Hepatocyte (in vitro differentiated cells): ENCODE measurements at regions not wholly inside any gene's neighbourhood (a gene's known extent, or its start where the extent isn't known, plus 50 kb on each side); places are given as distances from the start of the nearest gene placed in this dataset.

ENCODE experiments used
- DNase-seq: peaks from one replicate; pipeline ENCODE4 v3.0.0-alpha.2; 2016; ENCODE audit warnings: low spot score
- H2AFZ ChIP-seq: fragments of 200-600 bp; sonication (generic); 2 replicates; pipeline ENCODE4 v1.6.0; 2016; ENCODE audit warnings: antibody characterized with exemption, mild to moderate bottlenecking
- H3K27ac ChIP-seq: fragments of 200-600 bp; sonication (generic); 2 replicates; pipeline ENCODE4 v1.5.1; 2016; ENCODE audit warnings: mild to moderate bottlenecking
- H3K27me3 ChIP-seq: fragments of 200-600 bp; sonication (generic); 2 replicates; pipeline ENCODE4 v1.6.1; 2016
- H3K36me3 ChIP-seq: fragments of 200-600 bp; sonication (generic); replicated peaks from 2 replicates; pipeline ENCODE4 v1.5.1; 2016; ENCODE audit warnings: low read depth; ENCODE audit not compliant: insufficient read depth
- H3K4me1 ChIP-seq: fragments of 200-600 bp; sonication (generic); 2 replicates; pipeline ENCODE4 v1.5.1; 2016; ENCODE audit warnings: mild to moderate bottlenecking, moderate library complexity; ENCODE audit not compliant: insufficient read depth
- H3K4me2 ChIP-seq: fragments of 200-600 bp; sonication (generic); 2 replicates; pipeline ENCODE4 v1.6.0; 2016
- H3K4me3 ChIP-seq: fragments of 200-600 bp; sonication (generic); 2 replicates; pipeline ENCODE4 v1.5.1; 2016; ENCODE audit warnings: mild to moderate bottlenecking
- H3K79me2 ChIP-seq: fragments of 200-600 bp; sonication (generic); 2 replicates; pipeline ENCODE4 v1.6.0; 2017; ENCODE audit warnings: mild to moderate bottlenecking
- H3K9me2 ChIP-seq: fragments of 200-600 bp; sonication (generic); replicated peaks from 2 replicates; pipeline ENCODE4 v1.6.0; 2017; ENCODE audit warnings: mild to moderate bottlenecking; ENCODE audit not compliant: insufficient read depth
- H3K9me3 ChIP-seq: fragments of 200-600 bp; sonication (generic); 2 replicates; pipeline ENCODE4 v1.5.1; 2016; ENCODE audit warnings: low read depth, mild to moderate bottlenecking
- H4K20me1 ChIP-seq: fragments of 200-600 bp; sonication (generic); 2 replicates; pipeline ENCODE4 v1.6.0; 2016; ENCODE audit warnings: mild to moderate bottlenecking; ENCODE audit not compliant: insufficient read depth, poor library complexity, severe bottlenecking
- EZH2 ChIP-seq: fragments of 200-600 bp; sonication (generic); IDR thresholded peaks from 2 replicates; pipeline ENCODE4 v1.6.1; 2016; ENCODE audit warnings: antibody characterized with exemption, mild to moderate bottlenecking, borderline replicate concordance
- EZH2phosphoT487 ChIP-seq: fragments of 200-600 bp; sonication (generic); IDR thresholded peaks from one replicate; pipeline ENCODE4 v1.6.1; 2018; ENCODE audit warnings: antibody characterized with exemption, mild to moderate bottlenecking, low read depth, moderate library complexity; ENCODE audit not compliant: unreplicated experiment, severe bottlenecking
- WGBS: methylation state at CpG from one replicate; pipeline ENCODE4 v1.1.6; 2016; ENCODE audit warnings: low lambda C conversion rate; ENCODE audit errors: missing lambda C conversion rate; 5-methylcytosine and 5-hydroxymethylcytosine counted together
- TF ChIP-seq, protein P1 (sequence below): fragments of 200-600 bp; sonication (generic); IDR thresholded peaks from 2 replicates; pipeline ENCODE4 v1.5.1; 2016; ENCODE audit warnings: antibody characterized with exemption, mild to moderate bottlenecking; ENCODE audit not compliant: poor library complexity

- no peaks in the 10 kb centered on the region for H3K9me3 ChIP-seq
- H3K4me3 ChIP-seq = no peak overlapping the region
- 82% methylated on average over 5 of the region's 5 CpGs for WGBS
- no peaks in the 10 kb centered on the region for H3K4me1 ChIP-seq
- H3K27me3 ChIP-seq = no peaks in the 10 kb centered on the region
- H3K4me2 ChIP-seq = no peak overlapping the region
- H3K79me2 ChIP-seq = no peaks in the 10 kb centered on the region
- no peak overlapping the region for H2AFZ ChIP-seq
- TF ChIP-seq EZH2phosphoT487 (no peak), EZH2 (no peak)
- TF ChIP-seq, protein P1, sequence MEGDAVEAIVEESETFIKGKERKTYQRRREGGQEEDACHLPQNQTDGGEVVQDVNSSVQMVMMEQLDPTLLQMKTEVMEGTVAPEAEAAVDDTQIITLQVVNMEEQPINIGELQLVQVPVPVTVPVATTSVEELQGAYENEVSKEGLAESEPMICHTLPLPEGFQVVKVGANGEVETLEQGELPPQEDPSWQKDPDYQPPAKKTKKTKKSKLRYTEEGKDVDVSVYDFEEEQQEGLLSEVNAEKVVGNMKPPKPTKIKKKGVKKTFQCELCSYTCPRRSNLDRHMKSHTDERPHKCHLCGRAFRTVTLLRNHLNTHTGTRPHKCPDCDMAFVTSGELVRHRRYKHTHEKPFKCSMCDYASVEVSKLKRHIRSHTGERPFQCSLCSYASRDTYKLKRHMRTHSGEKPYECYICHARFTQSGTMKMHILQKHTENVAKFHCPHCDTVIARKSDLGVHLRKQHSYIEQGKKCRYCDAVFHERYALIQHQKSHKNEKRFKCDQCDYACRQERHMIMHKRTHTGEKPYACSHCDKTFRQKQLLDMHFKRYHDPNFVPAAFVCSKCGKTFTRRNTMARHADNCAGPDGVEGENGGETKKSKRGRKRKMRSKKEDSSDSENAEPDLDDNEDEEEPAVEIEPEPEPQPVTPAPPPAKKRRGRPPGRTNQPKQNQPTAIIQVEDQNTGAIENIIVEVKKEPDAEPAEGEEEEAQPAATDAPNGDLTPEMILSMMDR = no peak
- H3K36me3 ChIP-seq = no peaks in the 10 kb centered on the region
- no peaks in the 10 kb centered on the region for H4K20me1 ChIP-seq
- no peak for DNase-seq
- H3K27ac ChIP-seq = no peak overlapping the region
- no peaks in the 10 kb centered on the region for H3K9me2 ChIP-seq
These were observed 61.4 kb upstream of the ZBTB7C start for GRCh38 chr18:48470484-48471180.

DNA sequence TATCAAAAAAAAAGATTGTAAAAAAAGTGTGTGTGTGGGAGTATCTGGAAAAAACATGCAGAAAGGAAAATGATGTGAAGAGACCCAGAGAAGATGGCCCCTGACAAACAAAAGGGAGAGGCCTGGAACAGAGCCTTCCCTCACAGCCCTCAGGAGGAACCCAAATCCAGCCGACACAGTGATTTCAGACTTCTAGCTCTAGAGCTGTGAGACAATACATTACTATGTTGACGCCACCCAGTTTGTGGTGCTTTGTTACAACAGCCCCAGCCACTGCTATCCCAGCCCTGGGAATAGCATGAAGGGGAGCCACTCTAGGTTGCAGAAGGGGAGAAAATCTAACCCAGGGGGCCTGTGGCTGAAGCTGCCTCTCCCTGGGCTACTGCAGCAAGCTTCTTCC is 59.0 kb upstream of the ZBTB7C start:
- Histone ChIP-seq H3K36me3 (no peaks in the 10 kb centered on the region), H3K27ac (no peak overlapping the region), H3K4me1 (no peaks in the 10 kb centered on the region), H4K20me1 (no peaks in the 10 kb centered on the region), H3K79me2 (no peaks in the 10 kb centered on the region), H3K4me2 (no peak overlapping the region), H3K9me2 (no peaks in the 10 kb centered on the region), H3K9me3 (no peaks in the 10 kb centered on the region), H2AFZ (no peak overlapping the region), H3K4me3 (no peak overlapping the region), H3K27me3 (no peaks in the 10 kb centered on the region)
- no peak for DNase-seq
- TF ChIP-seq EZH2phosphoT487 (no peak), EZH2 (no peak)
- TF ChIP-seq, protein P1 = no peak
- 97% methylated on average over 2 of the region's 2 CpGs for WGBS

DNA sequence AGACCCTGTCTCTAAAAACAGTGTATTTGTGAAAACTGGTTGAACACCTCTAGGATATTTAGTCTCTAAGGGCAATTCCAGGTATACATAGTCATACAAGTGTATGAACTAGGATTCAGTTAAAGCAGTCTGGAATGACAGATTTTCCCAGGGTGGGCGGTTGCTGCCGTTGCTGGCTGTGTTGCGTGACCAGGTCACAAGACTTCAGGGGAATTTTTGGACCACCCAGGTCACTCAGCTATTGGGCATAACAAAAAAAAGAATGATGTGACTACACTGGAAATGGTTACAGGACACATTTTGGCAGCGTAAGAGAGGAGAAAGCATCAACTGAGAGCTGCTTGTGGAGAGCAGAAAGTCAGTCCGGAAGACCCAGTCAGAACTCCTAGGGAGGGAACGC is 58.0 kb upstream of the ZBTB7C start:
- no peaks in the 10 kb centered on the region for H3K9me2 ChIP-seq
- no peaks in the 10 kb centered on the region for H3K9me3 ChIP-seq
- no peak overlapping the region for H3K4me2 ChIP-seq
- H3K79me2 ChIP-seq = no peaks in the 10 kb centered on the region
- H4K20me1 ChIP-seq = no peaks in the 10 kb centered on the region
- TF ChIP-seq, protein P1 = no peak
- TF ChIP-seq EZH2phosphoT487 = no peak
- TF ChIP-seq EZH2 = no peak
- H3K4me1 ChIP-seq = no peaks in the 10 kb centered on the region
- no peak for DNase-seq
- no peaks in the 10 kb centered on the region for H3K36me3 ChIP-seq
- no peak overlapping the region for H3K4me3 ChIP-seq
- H3K27ac ChIP-seq = no peak overlapping the region
- H2AFZ ChIP-seq = no peak overlapping the region
- H3K27me3 ChIP-seq = no peaks in the 10 kb centered on the region
- 88% methylated on average over 6 of the region's 6 CpGs for WGBS
